ENCODE measurements at regions not wholly inside any gene's neighbourhood (a gene's known extent, or its start where the extent isn't known, plus 50 kb on each side); places are given as distances from the start of the nearest gene placed in this dataset.
"Not testable (repeated sequence)": the region's sequence is repeated elsewhere in the genome, so short reads cannot be mapped to it uniquely, and the experiment has no call there.

DNA sequence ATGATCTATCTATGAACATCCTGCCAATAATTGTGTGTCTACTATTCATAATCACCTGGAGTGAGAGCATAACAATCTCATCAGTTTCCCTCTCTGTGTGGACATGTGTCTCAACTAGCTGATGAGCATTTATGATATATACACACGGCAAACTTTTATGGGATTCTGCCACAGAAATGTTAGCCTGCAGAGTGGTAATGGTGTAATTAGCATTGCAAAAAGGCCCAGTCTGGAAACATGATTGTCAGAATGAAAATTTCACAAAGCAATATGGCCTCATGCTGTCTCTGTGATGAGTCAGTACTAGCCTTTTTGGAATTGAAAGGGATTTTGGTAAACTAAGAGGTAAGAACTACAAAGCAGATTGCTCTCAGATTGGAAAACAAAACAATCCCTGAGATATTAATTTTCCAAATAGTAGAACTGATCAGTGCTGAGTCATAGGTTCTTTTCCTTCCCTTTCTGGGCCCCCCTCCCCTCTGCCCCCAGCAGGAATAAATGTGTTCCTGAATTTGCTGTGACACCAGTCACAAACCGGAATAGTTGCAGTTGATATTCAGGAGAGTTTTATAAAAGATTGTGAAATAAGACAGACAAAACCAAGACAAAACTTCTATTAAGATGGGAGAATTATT lies 189.2 kb downstream of the OSR1 start:
- Histone ChIP-seq H2AFZ (ENCODE audit: low read depth, low read length) (no peak overlapping the region), H3K4me1 (ENCODE audit: control insufficient read depth, extremely low read depth, insufficient read depth, low read length) (no peaks in the 10 kb centered on the region), H3K27me3 (ENCODE audit: control insufficient read depth in 2 of 2, insufficient read depth in 2 of 2, low read length in 2 of 2) (no peaks in the 10 kb centered on the region), H3K9ac (replicated peaks; ENCODE audit: extremely low read depth, insufficient read depth, low read length) (no peak overlapping the region), H3K4me3 (replicated peaks in 1 of 3; ENCODE audit: insufficient read depth in 1 of 3, low read depth in 1 of 3, low read length in 3 of 3) (no peak overlapping the region), H4K20me1 (replicated peaks; ENCODE audit: control insufficient read depth, extremely low read depth, insufficient read depth, low read length) (no peaks in the 10 kb centered on the region), H3K9me3 (replicated peaks; ENCODE audit: control insufficient read depth, insufficient read depth, low read length) (no peaks in the 10 kb centered on the region), H3K4me2 (ENCODE audit: insufficient read depth, low read length) (no peak overlapping the region), H3K27ac (ENCODE audit: insufficient read depth, low read depth, low read length) (no peak overlapping the region), H3K9me1 (replicated peaks; ENCODE audit: control insufficient read depth, extremely low read depth, insufficient read depth, low read length) (no peaks in the 10 kb centered on the region), H3K36me3 (ENCODE audit: control insufficient read depth in 2 of 2, extremely low read depth in 1 of 2, insufficient read depth in 2 of 2, low read length in 2 of 2) (no peaks in the 10 kb centered on the region), H3K79me2 (ENCODE audit: control insufficient read depth, insufficient read depth, low read length) (no peaks in the 10 kb centered on the region)
- ChIA-PET POLR2A (no interaction called here), CTCF (no interaction called here)
- dilution Hi-C loops (cut with MboI; ENCODE audit: extremely low pct_ligation_motif_present, low sequenced_read_pairs) (no loop called here), intact Hi-C loops (cut with micrococcal nuclease) (no loop called here)
- DNase-seq (ENCODE audit: low read depth, low spot score): no peak
- TF ChIP-seq JUN (IDR thresholded peaks at IDR 0.05; ENCODE audit: borderline replicate concordance, insufficient read depth, insufficient read length, low read depth) (no peak), EZH2 (IDR thresholded peaks at IDR 0.05; ENCODE audit: borderline replicate concordance, low read depth, low read length, severe bottlenecking) (no peak), GATA2 (IDR thresholded peaks at IDR 0.05; ENCODE audit: insufficient read depth, insufficient read length, low read depth, low read length) (no peak), MYC (IDR thresholded peaks at IDR 0.05; ENCODE audit: low read depth, low read length) (no peak), POLR2AphosphoS5 (IDR thresholded peaks at IDR 0.05; ENCODE audit: insufficient read depth, low read depth, low read length) (no peak), POLR2A (IDR thresholded peaks at IDR 0.05; ENCODE audit: low read depth, low read length) (no peak), FOS (IDR thresholded peaks at IDR 0.05; ENCODE audit: borderline replicate concordance, insufficient read depth, low read length) (no peak)
- TF ChIP-seq, protein P1, sequence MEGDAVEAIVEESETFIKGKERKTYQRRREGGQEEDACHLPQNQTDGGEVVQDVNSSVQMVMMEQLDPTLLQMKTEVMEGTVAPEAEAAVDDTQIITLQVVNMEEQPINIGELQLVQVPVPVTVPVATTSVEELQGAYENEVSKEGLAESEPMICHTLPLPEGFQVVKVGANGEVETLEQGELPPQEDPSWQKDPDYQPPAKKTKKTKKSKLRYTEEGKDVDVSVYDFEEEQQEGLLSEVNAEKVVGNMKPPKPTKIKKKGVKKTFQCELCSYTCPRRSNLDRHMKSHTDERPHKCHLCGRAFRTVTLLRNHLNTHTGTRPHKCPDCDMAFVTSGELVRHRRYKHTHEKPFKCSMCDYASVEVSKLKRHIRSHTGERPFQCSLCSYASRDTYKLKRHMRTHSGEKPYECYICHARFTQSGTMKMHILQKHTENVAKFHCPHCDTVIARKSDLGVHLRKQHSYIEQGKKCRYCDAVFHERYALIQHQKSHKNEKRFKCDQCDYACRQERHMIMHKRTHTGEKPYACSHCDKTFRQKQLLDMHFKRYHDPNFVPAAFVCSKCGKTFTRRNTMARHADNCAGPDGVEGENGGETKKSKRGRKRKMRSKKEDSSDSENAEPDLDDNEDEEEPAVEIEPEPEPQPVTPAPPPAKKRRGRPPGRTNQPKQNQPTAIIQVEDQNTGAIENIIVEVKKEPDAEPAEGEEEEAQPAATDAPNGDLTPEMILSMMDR (IDR thresholded peaks at IDR 0.05; ENCODE audit: extremely low read depth in 1 of 2, insufficient read depth in 1 of 2, low read depth in 1 of 2, low read length in 2 of 2): no peak
- TF ChIP-seq, protein P2, sequence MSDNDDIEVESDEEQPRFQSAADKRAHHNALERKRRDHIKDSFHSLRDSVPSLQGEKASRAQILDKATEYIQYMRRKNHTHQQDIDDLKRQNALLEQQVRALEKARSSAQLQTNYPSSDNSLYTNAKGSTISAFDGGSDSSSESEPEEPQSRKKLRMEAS (IDR thresholded peaks at IDR 0.05; ENCODE audit: insufficient read depth, insufficient read length): no peak
- FAIRE-seq: no peak
- BruUV-seq (replicated peaks): no TSS peak

DNA sequence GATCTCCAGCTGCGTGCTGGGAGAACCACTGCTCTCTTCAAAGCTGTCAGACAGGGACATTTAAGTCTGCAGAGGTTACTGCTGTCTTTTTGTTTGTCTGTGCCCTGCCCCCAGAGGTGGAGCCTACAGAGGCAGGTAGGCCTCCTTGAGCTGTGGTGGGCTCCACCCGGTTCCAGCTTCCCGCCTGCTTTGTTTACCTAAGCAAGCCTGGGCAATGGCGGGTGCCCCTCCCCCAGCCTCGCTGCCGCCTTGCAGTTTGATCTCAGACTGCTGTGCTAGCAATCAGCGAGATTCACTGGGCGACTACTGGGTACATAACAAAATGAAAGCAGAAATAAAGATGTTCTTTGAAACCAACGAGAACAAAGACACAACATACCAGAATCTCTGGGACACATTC lies 194.3 kb downstream of the OSR1 start:
- H3K36me3 ChIP-seq (ENCODE audit: control insufficient read depth in 2 of 2, extremely low read depth in 1 of 2, insufficient read depth in 2 of 2, low read length in 2 of 2): not testable (repeated sequence)

More for the DNA sequence above, 194.3 kb downstream of the OSR1 start:
- dilution Hi-C loops (cut with MboI; ENCODE audit: extremely low pct_ligation_motif_present, low sequenced_read_pairs); POLR2A ChIA-PET; H3K27me3 ChIP-seq (ENCODE audit: control insufficient read depth in 2 of 2, insufficient read depth in 2 of 2, low read length in 2 of 2); H2AFZ ChIP-seq (ENCODE audit: low read depth, low read length); BruUV-seq (replicated peaks); H3K9me3 ChIP-seq (replicated peaks; ENCODE audit: control insufficient read depth, insufficient read depth, low read length); FAIRE-seq; intact Hi-C loops (cut with micrococcal nuclease); H3K9ac ChIP-seq (replicated peaks; ENCODE audit: extremely low read depth, insufficient read depth, low read length); H3K4me1 ChIP-seq (ENCODE audit: control insufficient read depth, extremely low read depth, insufficient read depth, low read length); H4K20me1 ChIP-seq (replicated peaks; ENCODE audit: control insufficient read depth, extremely low read depth, insufficient read depth, low read length); H3K27ac ChIP-seq (ENCODE audit: insufficient read depth, low read depth, low read length); H3K79me2 ChIP-seq (ENCODE audit: control insufficient read depth, insufficient read depth, low read length); H3K4me2 ChIP-seq (ENCODE audit: insufficient read depth, low read length); DNase-seq (ENCODE audit: low read depth, low spot score); CTCF ChIA-PET; H3K9me1 ChIP-seq (replicated peaks; ENCODE audit: control insufficient read depth, extremely low read depth, insufficient read depth, low read length); H3K4me3 ChIP-seq (replicated peaks in 1 of 3; ENCODE audit: insufficient read depth in 1 of 3, low read depth in 1 of 3, low read length in 3 of 3): not testable (repeated sequence)

Measured in endothelial cell of umbilical vein (primary cell).